Nephron (organoid): ENCODE measurements at regions not wholly inside any gene's neighbourhood (a gene's known extent, or its start where the extent isn't known, plus 50 kb on each side); places are given as distances from the start of the nearest gene placed in this dataset.

ENCODE experiments used
- H3K27ac Mint-ChIP-seq, 3 experiments: 2 replicates each; pipeline ENCODE4 v1.8.0; 2020; ENCODE audit warnings: mixed read lengths in 3 of 3, mild to moderate bottlenecking in 2 of 3, moderate library complexity in 1 of 3
- H3K27me3 Mint-ChIP-seq: 2 replicates; pipeline ENCODE4 v1.8.0; 2021; ENCODE audit warnings: low read depth, mild to moderate bottlenecking, moderate library complexity, mixed read lengths
- H3K36me3 Mint-ChIP-seq: 2 replicates; pipeline ENCODE4 v1.8.0; 2020; ENCODE audit warnings: low read depth, mixed read lengths
- H3K4me1 Mint-ChIP-seq: 2 replicates; pipeline ENCODE4 v1.8.0; 2020; ENCODE audit warnings: mixed read lengths
- H3K4me3 Mint-ChIP-seq, 3 experiments: 2 replicates each; pipeline ENCODE4 v1.8.0; 2020; ENCODE audit warnings: mild to moderate bottlenecking in 3 of 3, mixed read lengths in 3 of 3, moderate library complexity in 2 of 3
- H3K9me3 Mint-ChIP-seq: 2 replicates; pipeline ENCODE4 v1.8.0; 2020; ENCODE audit warnings: mixed read lengths
- TF ChIP-seq, protein P1 (sequence below), 3 experiments: fragments of 200-600 bp; sonication (generic); IDR thresholded peaks; one replicate each; pipeline ENCODE4 v1.5.0; 2021; ENCODE audit warnings: antibody characterized with exemption in 3 of 3; ENCODE audit not compliant: unreplicated experiment in 3 of 3

DNA sequence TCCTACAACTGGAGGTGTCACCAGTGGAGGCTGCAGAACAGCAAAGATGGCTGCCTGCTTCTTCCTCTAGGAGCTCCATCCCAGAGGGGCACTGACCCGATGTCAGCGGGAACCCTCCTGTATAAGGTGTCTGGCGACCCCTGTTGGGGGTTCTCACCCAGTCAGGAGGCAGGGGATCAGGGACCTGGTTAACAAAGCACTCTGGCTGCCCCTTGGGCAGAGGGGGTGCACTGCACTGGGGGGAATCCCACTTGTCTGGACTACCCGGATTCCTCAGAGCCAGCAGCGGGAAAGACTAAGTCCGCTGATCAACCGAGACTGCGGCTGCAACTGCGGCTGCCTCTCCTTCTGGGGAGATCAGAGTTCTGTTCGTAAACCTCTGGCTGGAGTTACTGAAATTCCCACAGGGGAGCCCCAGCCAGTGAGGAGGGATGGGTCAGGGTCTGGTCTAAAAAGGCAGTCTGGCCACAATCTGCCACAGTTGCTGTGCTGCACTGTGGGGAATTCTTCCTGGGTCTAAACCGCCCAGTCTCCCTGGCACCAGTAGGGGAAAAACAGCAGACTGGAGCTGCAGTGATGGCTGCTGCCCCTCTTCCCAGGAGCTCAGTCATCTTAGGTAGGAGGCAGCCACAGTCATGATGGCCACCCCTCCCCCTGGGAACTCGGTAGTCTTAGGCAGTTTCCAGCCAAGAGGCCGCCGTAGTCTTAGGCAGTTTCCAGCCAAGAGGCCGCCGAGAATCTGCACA lies 213.4 kb downstream of the CYB561 start:
- H3K4me1 Mint-ChIP-seq: no peaks in the 10 kb centered on the region
- TF ChIP-seq, protein P1, sequence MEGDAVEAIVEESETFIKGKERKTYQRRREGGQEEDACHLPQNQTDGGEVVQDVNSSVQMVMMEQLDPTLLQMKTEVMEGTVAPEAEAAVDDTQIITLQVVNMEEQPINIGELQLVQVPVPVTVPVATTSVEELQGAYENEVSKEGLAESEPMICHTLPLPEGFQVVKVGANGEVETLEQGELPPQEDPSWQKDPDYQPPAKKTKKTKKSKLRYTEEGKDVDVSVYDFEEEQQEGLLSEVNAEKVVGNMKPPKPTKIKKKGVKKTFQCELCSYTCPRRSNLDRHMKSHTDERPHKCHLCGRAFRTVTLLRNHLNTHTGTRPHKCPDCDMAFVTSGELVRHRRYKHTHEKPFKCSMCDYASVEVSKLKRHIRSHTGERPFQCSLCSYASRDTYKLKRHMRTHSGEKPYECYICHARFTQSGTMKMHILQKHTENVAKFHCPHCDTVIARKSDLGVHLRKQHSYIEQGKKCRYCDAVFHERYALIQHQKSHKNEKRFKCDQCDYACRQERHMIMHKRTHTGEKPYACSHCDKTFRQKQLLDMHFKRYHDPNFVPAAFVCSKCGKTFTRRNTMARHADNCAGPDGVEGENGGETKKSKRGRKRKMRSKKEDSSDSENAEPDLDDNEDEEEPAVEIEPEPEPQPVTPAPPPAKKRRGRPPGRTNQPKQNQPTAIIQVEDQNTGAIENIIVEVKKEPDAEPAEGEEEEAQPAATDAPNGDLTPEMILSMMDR (IDR thresholded peaks at IDR 0.05; ENCODE audit: unreplicated experiment in 3 of 3): no peak
- no peaks in the 10 kb centered on the region for H3K27me3 Mint-ChIP-seq
- H3K36me3 Mint-ChIP-seq: peaks cover 63% of the 10 kb centered on the region
- H3K9me3 Mint-ChIP-seq: peaks cover 41% of the 10 kb centered on the region
- no peak overlapping the region for H3K27ac Mint-ChIP-seq
- no peak overlapping the region for H3K4me3 Mint-ChIP-seq

DNA sequence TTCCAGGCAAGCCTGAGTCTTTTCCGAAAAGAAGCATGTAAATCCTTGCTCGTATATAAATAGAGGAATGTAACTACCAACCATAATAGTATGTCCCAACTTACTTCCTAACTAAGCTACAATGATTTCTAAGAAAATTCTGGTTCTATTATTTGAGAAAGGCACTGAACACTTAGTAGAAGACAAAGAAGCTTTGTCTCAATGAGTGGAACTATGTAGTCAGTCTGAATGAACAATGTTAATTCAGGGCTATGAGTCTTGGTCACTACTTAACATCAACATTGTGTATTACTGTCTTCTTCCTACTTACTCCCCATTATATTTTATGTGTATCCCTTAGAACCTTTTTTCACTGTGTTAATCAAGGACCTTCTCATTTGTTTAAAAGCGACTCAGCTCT lies 206.0 kb downstream of the CYB561 start:
- H3K36me3 Mint-ChIP-seq: peaks cover 66% of the 10 kb centered on the region
- TF ChIP-seq, protein P1 (IDR thresholded peaks at IDR 0.05; ENCODE audit: unreplicated experiment in 3 of 3): no peak
- no peak overlapping the region for H3K4me3 Mint-ChIP-seq
- no peak overlapping the region for H3K27ac Mint-ChIP-seq
- H3K4me1 Mint-ChIP-seq: no peaks in the 10 kb centered on the region
- H3K27me3 Mint-ChIP-seq: peaks cover 3% of the 10 kb centered on the region
- H3K9me3 Mint-ChIP-seq: peaks cover 11% of the 10 kb centered on the region

DNA sequence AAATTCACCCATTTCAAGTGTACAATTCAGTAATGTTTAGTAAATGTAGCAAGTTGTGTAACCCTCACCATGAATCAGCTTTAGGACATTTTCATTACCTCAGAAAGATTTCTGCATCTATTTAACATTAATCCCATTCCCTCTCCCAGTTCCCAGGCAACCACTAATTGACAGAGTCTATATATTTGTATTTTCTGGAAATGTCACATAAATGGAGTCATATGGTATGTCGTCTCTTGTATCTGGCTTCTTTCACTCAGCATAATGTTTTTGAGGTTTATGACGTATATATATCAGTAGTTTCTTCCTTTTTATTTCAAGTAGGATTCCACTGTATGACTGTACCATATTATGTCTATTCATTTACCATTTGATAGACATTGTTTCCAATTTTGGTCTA lies 199.8 kb downstream of the CYB561 start:
- Mint-ChIP-seq H3K27ac (no peak overlapping the region), H3K4me1 (peaks cover 17% of the 10 kb centered on the region)

DNA sequence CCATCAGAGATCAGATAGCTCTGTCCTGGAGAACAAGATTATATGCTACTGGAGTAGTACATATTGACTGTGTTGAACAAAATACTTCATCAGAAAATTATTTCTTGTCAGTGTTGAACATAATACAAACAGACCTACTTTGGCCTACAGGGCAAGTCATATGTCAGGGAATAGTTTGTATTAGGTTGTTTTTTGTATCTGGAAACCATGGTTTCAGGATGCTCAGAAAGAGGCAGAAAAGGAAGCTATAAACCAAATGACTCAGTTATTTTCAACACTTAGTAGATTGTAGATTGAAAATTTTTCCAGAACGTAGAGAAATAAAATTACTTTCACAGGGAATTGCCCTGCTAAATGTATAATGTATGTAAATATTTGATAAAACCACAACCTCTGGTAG lies 198.4 kb downstream of the CYB561 start:
- Mint-ChIP-seq H3K27ac (no peak overlapping the region), H3K27me3 (no peaks in the 10 kb centered on the region), H3K9me3 (peaks cover 13% of the 10 kb centered on the region), H3K4me1 (peaks cover 18% of the 10 kb centered on the region), H3K4me3 (no peak overlapping the region), H3K36me3 (peaks cover 22% of the 10 kb centered on the region)
- TF ChIP-seq, protein P1 (IDR thresholded peaks at IDR 0.05; ENCODE audit: unreplicated experiment in 3 of 3): no peak

More for the DNA sequence above, 199.8 kb downstream of the CYB561 start:
- no peaks in the 10 kb centered on the region for H3K27me3 Mint-ChIP-seq
- peaks cover 13% of the 10 kb centered on the region for H3K9me3 Mint-ChIP-seq
- TF ChIP-seq, protein P1 (IDR thresholded peaks at IDR 0.05; ENCODE audit: unreplicated experiment in 3 of 3): no peak
- no peak overlapping the region for H3K4me3 Mint-ChIP-seq
- peaks cover 32% of the 10 kb centered on the region for H3K36me3 Mint-ChIP-seq

DNA sequence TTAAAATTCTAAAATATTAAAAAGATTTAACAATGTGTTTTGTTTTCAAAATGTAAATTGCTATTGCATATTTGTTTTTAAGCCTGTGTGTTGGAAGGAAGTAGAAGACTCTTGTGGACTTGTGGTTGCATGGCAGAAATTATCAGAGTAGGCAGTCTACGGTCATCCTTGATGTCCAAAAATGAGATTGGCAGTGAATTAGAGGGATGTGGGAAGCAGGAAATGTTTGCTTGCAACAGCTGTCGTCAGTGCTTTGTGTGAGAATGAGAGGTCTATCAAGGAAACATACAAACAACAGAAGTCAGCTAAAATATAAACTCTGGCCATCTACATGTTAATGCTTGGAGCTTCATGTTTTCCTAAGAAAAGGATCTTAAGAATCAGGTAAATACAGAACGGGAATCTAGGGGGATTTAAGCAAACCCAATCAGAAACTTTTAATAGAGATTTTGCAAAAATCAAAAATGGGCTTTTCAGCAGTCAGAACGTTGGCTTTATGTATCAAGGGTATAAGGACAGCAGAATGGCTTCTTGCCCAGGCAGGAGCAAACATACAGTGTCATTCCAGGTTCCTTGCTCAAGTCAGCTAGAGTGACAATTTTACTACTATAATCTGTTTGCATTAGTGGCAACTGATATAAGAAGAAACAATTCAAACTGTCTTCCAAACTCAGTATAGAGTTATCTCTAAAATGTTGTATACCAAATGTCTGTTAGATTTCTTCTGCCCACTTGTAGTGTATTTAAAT lies 196.7 kb downstream of the CYB561 start:
- Mint-ChIP-seq H3K4me1 (peaks cover 23% of the 10 kb centered on the region), H3K9me3 (peaks cover 9% of the 10 kb centered on the region), H3K27me3 (no peaks in the 10 kb centered on the region), H3K27ac (peak overlapping the region; percentile 27 to 43 (median 39)), H3K4me3 (no peak overlapping the region), H3K36me3 (peaks cover 20% of the 10 kb centered on the region)
- TF ChIP-seq, protein P1 (IDR thresholded peaks at IDR 0.05; ENCODE audit: unreplicated experiment in 3 of 3): no peak
